ENCODE measurements at regions not wholly inside any gene's neighbourhood (a gene's known extent, or its start where the extent isn't known, plus 50 kb on each side); places are given as distances from the start of the nearest gene placed in this dataset.

DNA sequence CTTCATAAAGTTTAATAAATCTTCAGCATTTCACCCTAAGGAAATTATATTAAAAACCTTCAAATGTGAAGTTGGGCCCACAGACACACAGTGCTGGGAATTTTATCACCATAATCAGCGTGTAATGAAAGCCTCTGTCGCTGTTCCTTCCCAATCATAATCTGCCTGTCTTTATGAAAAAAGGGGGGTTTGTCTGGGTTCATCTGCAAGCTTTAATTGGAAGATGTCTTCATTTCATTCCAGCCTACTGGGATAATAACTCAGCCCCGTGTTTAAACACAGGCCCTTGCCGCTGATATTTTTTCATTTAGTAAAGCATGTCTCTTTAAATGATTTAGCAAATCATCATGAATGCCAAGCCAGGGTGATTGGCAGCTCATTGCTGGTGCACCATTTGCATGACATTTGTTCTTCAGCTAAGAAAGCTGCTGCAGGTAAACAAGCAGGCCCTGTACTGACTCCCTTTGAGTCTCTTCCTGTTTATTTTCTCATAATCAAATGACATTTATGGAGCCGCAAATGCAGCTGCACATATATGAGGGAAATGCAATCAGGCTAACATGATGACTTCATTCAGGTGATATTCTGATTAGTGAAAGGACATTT lies 362.9 kb upstream of the TLE4 start:
- no peaks in the 10 kb centered on the region for H3K27me3 ChIP-seq (replicated peaks in 1 of 4; ENCODE audit: control insufficient read depth in 3 of 4, extremely low read depth in 1 of 4, insufficient read depth in 3 of 4, low read length in 3 of 4)
- H3K14ac ChIP-seq (ENCODE audit: insufficient read length): no peak overlapping the region
- H2BK20ac ChIP-seq (ENCODE audit: low read length): no peak overlapping the region
- H3K23ac ChIP-seq (ENCODE audit: insufficient read length): no peak overlapping the region
- CTCF ChIA-PET (ENCODE audit: partially characterized antibody): interaction anchor here (0.6 to 1.5 kb wide), 3 partner anchors 46 to 79 kb away, joined by 3 to 4 read pairs (median 4); no protein-coding TSS in a partner anchor
- no peak overlapping the region for H2BK5ac ChIP-seq (ENCODE audit: low read depth, low read length)
- no peaks in the 10 kb centered on the region for H3K79me2 ChIP-seq (ENCODE audit: control insufficient read depth in 1 of 2, insufficient read depth in 2 of 2, low read length in 2 of 2)
- no peak overlapping the region for H4K5ac ChIP-seq (ENCODE audit: insufficient read length, low read depth, low read length)
- no peak overlapping the region for H4K91ac ChIP-seq (replicated peaks; ENCODE audit: insufficient read length, low read length)
- no peak overlapping the region for H2AFZ ChIP-seq (ENCODE audit: low read length)
- DNase-seq (ENCODE audit: low read depth in 1 of 2, low spot score in 2 of 2) (no peak), FAIRE-seq (peak; percentile 36)
- H3K27ac ChIP-seq (ENCODE audit: low read depth, low read length): no peak overlapping the region
- H3K9ac ChIP-seq (replicated peaks in 1 of 4; ENCODE audit: extremely low read depth in 1 of 4, low read depth in 3 of 4, low read length in 3 of 4): no peak overlapping the region; a peak in 1 of 7 replicates
- H3K4me3 ChIP-seq (ENCODE audit: extremely low read depth in 1 of 4, insufficient read depth in 2 of 4, low read depth in 3 of 4, low read length in 4 of 4): no peak overlapping the region
- H2BK15ac ChIP-seq (ENCODE audit: low read length): no peak overlapping the region
- no peaks in the 10 kb centered on the region for H3K36me3 ChIP-seq (ENCODE audit: control insufficient read depth in 2 of 4, insufficient read depth in 4 of 4, low read length in 3 of 4)
- H4K20me1 ChIP-seq (replicated peaks in 1 of 2; ENCODE audit: control insufficient read depth in 1 of 2, insufficient read depth in 2 of 2, low read length in 2 of 2): no peaks in the 10 kb centered on the region
- H3K4me2 ChIP-seq (ENCODE audit: insufficient read depth in 1 of 2, low read depth in 2 of 2, low read length in 2 of 2): no peak overlapping the region
- no peak overlapping the region for H4K8ac ChIP-seq (ENCODE audit: extremely low read depth, insufficient read depth, low read length)
- H3K4me1 ChIP-seq (replicated peaks in 1 of 4; ENCODE audit: control insufficient read depth in 3 of 4, insufficient read depth in 4 of 4, low read length in 3 of 4): peaks cover 0 to 6% (median 3%) of the 10 kb centered on the region in 4 experiments; a peak in 4 of 7 replicates
- POLR2A ChIA-PET (ENCODE audit: partially characterized antibody): no interaction called here
- H3K23me2 ChIP-seq (ENCODE audit: low read depth, low read length): no peaks in the 10 kb centered on the region
- no peak overlapping the region for H3K56ac ChIP-seq (replicated peaks; ENCODE audit: insufficient read length, low read depth, low read length)
- no peaks in the 10 kb centered on the region for H3K9me3 ChIP-seq (ENCODE audit: insufficient read depth in 2 of 2, low read depth in 1 of 2, low read length in 1 of 2)
- 76% methylated on average over 5 of the region's 5 CpGs; no CpG with 5 or more reads in 1 of the 2 experiments for WGBS, 2 experiments (ENCODE audit: extremely low coverage in 1 of 2, insufficient coverage in 1 of 2, insufficient read length in 1 of 2, insufficient replicate concordance in 2 of 2, low coverage in 1 of 2, low lambda C conversion rate in 2 of 2, missing lambda C conversion rate in 1 of 2)
- H2BK120ac ChIP-seq (replicated peaks; ENCODE audit: low read depth, low read length): no peak overlapping the region
- no peaks in the 10 kb centered on the region for H3K79me1 ChIP-seq (ENCODE audit: low read depth, low read length)
- no peak overlapping the region for H3K4ac ChIP-seq (replicated peaks; ENCODE audit: insufficient read length, low read depth, low read length)
- H3K18ac ChIP-seq (ENCODE audit: extremely low read depth, low read length): no peak overlapping the region
- no peak overlapping the region for H2AK5ac ChIP-seq (ENCODE audit: low read depth, low read length)
- no peak overlapping the region for H2BK12ac ChIP-seq (ENCODE audit: low read depth, low read length)
- TF ChIP-seq NRF1 (IDR thresholded peaks at IDR 0.05; ENCODE audit: low read depth, low read length) (no peak), CHD2 (IDR thresholded peaks at IDR 0.05; ENCODE audit: low read length) (no peak), ATF3 (IDR thresholded peaks at IDR 0.05; ENCODE audit: insufficient read depth, low read depth, low read length) (no peak), SIRT6 (IDR thresholded peaks at IDR 0.05; ENCODE audit: low read length) (no peak), CBX8 (IDR thresholded peaks at IDR 0.05; ENCODE audit: borderline replicate concordance, low read depth, low read length) (no peak), RNF2 (IDR thresholded peaks at IDR 0.05; ENCODE audit: borderline replicate concordance, low read depth, low read length, missing control alignments, poor library complexity, severe bottlenecking) (no peak), NANOG (IDR thresholded peaks at IDR 0.05; ENCODE audit: insufficient read depth, low read depth, low read length, poor library complexity, severe bottlenecking) (no peak), YY1 (IDR thresholded peaks at IDR 0.05; ENCODE audit: low read depth, low read length) (no peak), USF2 (IDR thresholded peaks at IDR 0.05; ENCODE audit: low read length) (no peak), KDM4A (IDR thresholded peaks at IDR 0.05; ENCODE audit: low read depth, low read length, severe bottlenecking) (no peak), BACH1 (IDR thresholded peaks at IDR 0.05; ENCODE audit: low read length) (no peak), BCL11A (IDR thresholded peaks at IDR 0.05; ENCODE audit: low read depth in 2 of 2, low read length in 2 of 2) (no peak)
